ENCODE measurements at regions not wholly inside any gene's neighbourhood (a gene's known extent, or its start where the extent isn't known, plus 50 kb on each side); places are given as distances from the start of the nearest gene placed in this dataset.

GRCh38 chr2:51401546-51401945 lies 369.6 kb upstream of the NRXN1 start:
- BruUV-seq (replicated peaks) = no TSS peak
- H3K4me3 ChIP-seq = no peak overlapping the region
- ChIA-PET CTCF (no interaction called here), SMC1A (ENCODE audit: uncharacterized antibody, unreplicated experiment) (no interaction called here), POLR2A (no interaction called here), RAD21 (ENCODE audit: unreplicated experiment) (no interaction called here)
- 6% methylated on average over 5 of the region's 5 CpGs for WGBS (ENCODE audit: insufficient coverage, insufficient replicate concordance, low lambda C conversion rate, missing lambda C conversion rate)
- no peaks in the 10 kb centered on the region for H4K20me1 ChIP-seq (ENCODE audit: control insufficient read depth, insufficient read depth)
- H3K4me2 ChIP-seq (ENCODE audit: control insufficient read depth, insufficient read depth) = no peak overlapping the region
- no peak for DNase-seq (ENCODE audit: low read depth, low spot score)
- no peaks in the 10 kb centered on the region for H3K9me3 ChIP-seq (replicated peaks; ENCODE audit: control insufficient read depth, insufficient read depth, low read length)
- H3K27me3 ChIP-seq (replicated peaks in 1 of 2; ENCODE audit: control insufficient read depth in 2 of 2, insufficient read depth in 2 of 2, low read length in 1 of 2) = no peaks in the 10 kb centered on the region
- TF ChIP-seq TCF7 (IDR thresholded peaks at IDR 0.05; ENCODE audit: borderline replicate concordance) (no peak), NR2C2 (IDR thresholded peaks at IDR 0.05; ENCODE audit: borderline replicate concordance, control insufficient read depth, insufficient read length, low read depth) (no peak)
- intact Hi-C loops (cut with micrococcal nuclease; ENCODE audit: unreplicated experiment) = loop anchor here (5.0 kb wide), 1 partner anchor 536 kb away; no protein-coding TSS in a partner anchor
- in situ Hi-C loops (cut with MboI) = no loop called here
- H3K36me3 ChIP-seq (ENCODE audit: control insufficient read depth in 2 of 2, insufficient read depth in 2 of 2, low read length in 1 of 2) = no peaks in the 10 kb centered on the region
- H3K27ac ChIP-seq (ENCODE audit: control insufficient read depth, insufficient read depth) = no peak overlapping the region
- no peaks in the 10 kb centered on the region for H3K79me2 ChIP-seq (ENCODE audit: control insufficient read depth, insufficient read depth, low read length)
- no peak overlapping the region for H3K9ac ChIP-seq (ENCODE audit: control insufficient read depth, insufficient read depth, low read length)
- no peak for FAIRE-seq
- no peak overlapping the region for H2AFZ ChIP-seq (ENCODE audit: control insufficient read depth, low read depth, low read length)
- H3K4me1 ChIP-seq (ENCODE audit: control insufficient read depth, insufficient read depth, low read length) = no peaks in the 10 kb centered on the region
- ATAC-seq = no peak

GRCh38 chr2:51387235-51387634 lies 355.3 kb upstream of the NRXN1 start:
- POLR2A ChIA-PET = no interaction called here
- no peak overlapping the region for H3K9ac ChIP-seq (ENCODE audit: control insufficient read depth, insufficient read depth, low read length)
- TF ChIP-seq ZBTB11 (CRISPR knock-in tag; IDR thresholded peaks at IDR 0.05) (no peak), TCF12 (IDR thresholded peaks at IDR 0.05; ENCODE audit: low read depth, low read length) (no peak), POLR2AphosphoS5 (IDR thresholded peaks at IDR 0.05; ENCODE audit: low read length) (no peak), MYB (IDR thresholded peaks at IDR 0.05; ENCODE audit: borderline replicate concordance, low read depth, low read length) (no peak), BHLHE40 (IDR thresholded peaks at IDR 0.05; ENCODE audit: borderline replicate concordance in 1 of 2, low read depth in 2 of 2, low read length in 1 of 2) (no peak), FOXM1 (IDR thresholded peaks at IDR 0.05; ENCODE audit: low read depth, low read length) (no peak), WRNIP1 (IDR thresholded peaks at IDR 0.05; ENCODE audit: borderline replicate concordance, low read depth, low read length) (no peak), NRF1 (conservative IDR thresholded peaks at IDR 0.05; ENCODE audit: low read depth, low read length) (no peak), EED (IDR thresholded peaks at IDR 0.05; ENCODE audit: low read depth) (no peak), E2F4 (IDR thresholded peaks at IDR 0.05; ENCODE audit: low read depth, low read length) (no peak), RCOR1 (conservative IDR thresholded peaks at IDR 0.05; ENCODE audit: low read depth, low read length) (no peak), CBFB (IDR thresholded peaks at IDR 0.05; ENCODE audit: low read depth) (no peak)
- no peaks in the 10 kb centered on the region for H3K36me3 ChIP-seq (ENCODE audit: control insufficient read depth in 2 of 2, insufficient read depth in 2 of 2, low read length in 1 of 2)
- no peaks in the 10 kb centered on the region for H3K27me3 ChIP-seq (replicated peaks in 1 of 2; ENCODE audit: control insufficient read depth in 2 of 2, insufficient read depth in 2 of 2, low read length in 1 of 2)
- ATAC-seq (no peak), DNase-seq (ENCODE audit: low read depth, low spot score) (no peak), FAIRE-seq (no peak)
- no peak overlapping the region for H3K27ac ChIP-seq (ENCODE audit: control insufficient read depth, insufficient read depth)
- intact Hi-C loops (cut with micrococcal nuclease; ENCODE audit: unreplicated experiment) = no loop called here
- H4K20me1 ChIP-seq (ENCODE audit: control insufficient read depth, insufficient read depth) = no peaks in the 10 kb centered on the region
- no peak overlapping the region for H3K4me3 ChIP-seq
- H3K4me1 ChIP-seq (ENCODE audit: control insufficient read depth, insufficient read depth, low read length) = no peaks in the 10 kb centered on the region
- in situ Hi-C loops (cut with MboI) = no loop called here
- no peak overlapping the region for H3K4me2 ChIP-seq (ENCODE audit: control insufficient read depth, insufficient read depth)
- no TSS peak for BruUV-seq (replicated peaks)
- no peaks in the 10 kb centered on the region; the same call in 2 of the 3 replicates for H3K9me3 ChIP-seq (replicated peaks; ENCODE audit: control insufficient read depth, insufficient read depth, low read length)
- no peaks in the 10 kb centered on the region for H3K79me2 ChIP-seq (ENCODE audit: control insufficient read depth, insufficient read depth, low read length)
- RAD21 ChIA-PET (ENCODE audit: unreplicated experiment) = no interaction called here
- CTCF ChIA-PET = no interaction called here
- SMC1A ChIA-PET (ENCODE audit: uncharacterized antibody, unreplicated experiment) = no interaction called here
- H2AFZ ChIP-seq (ENCODE audit: control insufficient read depth, low read depth, low read length) = no peak overlapping the region
